GM23338 (cell line): ENCODE measurements at regions not wholly inside any gene's neighbourhood (a gene's known extent, or its start where the extent isn't known, plus 50 kb on each side); places are given as distances from the start of the nearest gene placed in this dataset.

Source experiments
- ATAC-seq: fragments of 200-7000 bp; cut with Tn5 transposase; 3 replicates; pipeline ENCODE4 v1.9.1; 2020
- DNase-seq: peaks from one replicate; pipeline ENCODE4 v3.0.0-alpha.2; 2015; ENCODE audit warnings: low spot score
- H2AFZ ChIP-seq: fragments of 200-600 bp; sonication (generic); 2 replicates; pipeline ENCODE4 v1.8.0; 2016; ENCODE audit warnings: antibody characterized with exemption, mild to moderate bottlenecking, moderate library complexity
- H3F3A ChIP-seq: fragments of 200-600 bp; sonication (generic); replicated peaks from 2 replicates; pipeline ENCODE4 v1.8.0; 2017; ENCODE audit warnings: antibody characterized with exemption, mixed run types, low read depth
- H3K27ac ChIP-seq: fragments of 200-600 bp; sonication (generic); 2 replicates; pipeline ENCODE4 v1.6.1; 2016; ENCODE audit warnings: low read depth
- H3K27me3 ChIP-seq: fragments of 200-600 bp; sonication (generic); 2 replicates; pipeline ENCODE4 v1.8.0; 2016; ENCODE audit warnings: mild to moderate bottlenecking, mixed run types, moderate library complexity; ENCODE audit not compliant: insufficient read depth
- H3K36me3 ChIP-seq: fragments of 200-600 bp; sonication (generic); 2 replicates; pipeline ENCODE4 v1.8.0; 2016; ENCODE audit warnings: mild to moderate bottlenecking; ENCODE audit not compliant: insufficient read depth
- H3K4me1 ChIP-seq: fragments of 200-600 bp; sonication (generic); 2 replicates; pipeline ENCODE4 v1.8.0; 2016; ENCODE audit warnings: mild to moderate bottlenecking, moderate library complexity; ENCODE audit not compliant: insufficient read depth
- H3K4me2 ChIP-seq: fragments of 200-600 bp; sonication (generic); 2 replicates; pipeline ENCODE4 v1.7.1; 2017; ENCODE audit warnings: mixed run types
- H3K4me3 ChIP-seq: fragments of 200-600 bp; sonication (generic); 2 replicates; pipeline ENCODE4 v1.6.1; 2016; ENCODE audit warnings: mixed run types
- H3K79me2 ChIP-seq: fragments of 200-600 bp; sonication (generic); replicated peaks from 2 replicates; pipeline ENCODE4 v1.8.0; 2017; ENCODE audit warnings: mild to moderate bottlenecking; ENCODE audit not compliant: insufficient read depth
- H3K9me2 ChIP-seq: fragments of 200-600 bp; sonication (generic); 2 replicates; pipeline ENCODE4 v1.8.0; 2017; ENCODE audit not compliant: insufficient read depth
- H4K20me1 ChIP-seq: fragments of 200-600 bp; sonication (generic); replicated peaks from 2 replicates; pipeline ENCODE4 v1.8.0; 2017; ENCODE audit warnings: mild to moderate bottlenecking; ENCODE audit not compliant: insufficient read depth
- H3K27ac Mint-ChIP-seq: 2 replicates; pipeline ENCODE4 v1.8.0; 2020; ENCODE audit warnings: inconsistent platforms, mild to moderate bottlenecking, moderate library complexity, mixed read lengths
- H3K27me3 Mint-ChIP-seq: 3 replicates; pipeline ENCODE4 v1.8.0; 2022; ENCODE audit warnings: low read depth, mild to moderate bottlenecking, moderate library complexity, mixed read lengths, inconsistent platforms; ENCODE audit not compliant: insufficient read depth, poor library complexity
- H3K36me3 Mint-ChIP-seq: 3 replicates; pipeline ENCODE4 v1.8.0; 2021; ENCODE audit warnings: low read depth, mild to moderate bottlenecking, inconsistent platforms, moderate library complexity, mixed read lengths
- H3K4me1 Mint-ChIP-seq: 3 replicates; pipeline ENCODE4 v1.8.0; 2020; ENCODE audit warnings: mild to moderate bottlenecking, inconsistent platforms, mixed read lengths
- H3K4me3 Mint-ChIP-seq: 3 replicates; pipeline ENCODE4 v1.8.0; 2021; ENCODE audit warnings: moderate library complexity, mild to moderate bottlenecking, inconsistent platforms, mixed read lengths
- H3K9me3 Mint-ChIP-seq: 3 replicates; pipeline ENCODE4 v1.8.0; 2020; ENCODE audit warnings: moderate library complexity, mild to moderate bottlenecking, inconsistent platforms, mixed read lengths
- CREB1 ChIP-seq: fragments of 250-450 bp; sonication (Bioruptor Pico); IDR thresholded peaks from 2 replicates; pipeline ENCODE4 v1.5.0; 2020; ENCODE audit warnings: low read depth, mild to moderate bottlenecking, moderate library complexity
- CTCF ChIP-seq, 2 experiments: fragments of 200-600 bp in 1 of 2; sonication (generic) in 1 of 2; conservative IDR thresholded peaks; 2 replicates each; pipeline versions ENCODE4 v1.5.1 to v1.6.1; 2016 to 2017; ENCODE audit warnings: antibody characterized with exemption in 2 of 2, low read depth in 2 of 2, mild to moderate bottlenecking in 2 of 2, moderate library complexity in 1 of 2
- ETS1 ChIP-seq: IDR thresholded peaks from 2 replicates; pipeline ENCODE4 v1.6.1; 2016; ENCODE audit warnings: antibody characterized with exemption
- EZH2 ChIP-seq: fragments of 200-600 bp; sonication (generic); IDR thresholded peaks from one replicate; pipeline ENCODE4 v1.8.0; 2017; ENCODE audit warnings: antibody characterized with exemption, mild to moderate bottlenecking, low read depth; ENCODE audit not compliant: unreplicated experiment
- EZH2phosphoT487 ChIP-seq: fragments of 200-600 bp; sonication (generic); IDR thresholded peaks from one replicate; pipeline ENCODE4 v1.8.1; 2018; ENCODE audit warnings: antibody characterized with exemption; ENCODE audit not compliant: unreplicated experiment
- JUNB ChIP-seq: IDR thresholded peaks from one replicate; pipeline ENCODE4 v1.6.1; 2016; ENCODE audit warnings: antibody characterized with exemption; ENCODE audit not compliant: unreplicated experiment
- POLR2AphosphoS5 ChIP-seq: IDR thresholded peaks from 2 replicates; pipeline ENCODE4 v1.6.1; 2016; ENCODE audit warnings: antibody characterized with exemption, low read depth
- REST ChIP-seq: IDR thresholded peaks from one replicate; pipeline ENCODE4 v1.6.1; 2018; ENCODE audit warnings: antibody characterized with exemption; ENCODE audit not compliant: unreplicated experiment
- STAT1 ChIP-seq: IDR thresholded peaks from one replicate; pipeline ENCODE4 v1.6.1; 2016; ENCODE audit warnings: antibody characterized with exemption; ENCODE audit not compliant: unreplicated experiment
- ZNF114 ChIP-seq: fragments of 250-450 bp; sonication (Bioruptor Pico); IDR thresholded peaks from 2 replicates; pipeline ENCODE4 v1.5.0; 2020; ENCODE audit warnings: mild to moderate bottlenecking, moderate library complexity
- ZNF331 ChIP-seq: fragments of 250-450 bp; sonication (Bioruptor Pico); IDR thresholded peaks from 2 replicates; pipeline ENCODE4 v1.5.0; 2020; ENCODE audit warnings: low read depth, mild to moderate bottlenecking, moderate library complexity

- no peak for TF ChIP-seq REST
- TF ChIP-seq ETS1: no peak
- TF ChIP-seq EZH2phosphoT487: no peak
- TF ChIP-seq POLR2AphosphoS5: no peak
- TF ChIP-seq STAT1: no peak
- no peak for TF ChIP-seq ZNF114 (CRISPR knock-in tag)
These were observed 424.4 kb downstream of the DUSP10 start (continued) for GRCh38 chr1:221317537-221317936.

- no peaks in the 10 kb centered on the region for H3K27me3 ChIP-seq
- no peak for DNase-seq
- H4K20me1 ChIP-seq: no peaks in the 10 kb centered on the region
- Mint-ChIP-seq H3K27me3 (peaks cover 6% of the 10 kb centered on the region), H3K4me3 (no peak overlapping the region), H3K9me3 (no peaks in the 10 kb centered on the region), H3K27ac (no peak overlapping the region), H3K4me1 (no peaks in the 10 kb centered on the region), H3K36me3 (no peaks in the 10 kb centered on the region)
- H3K27ac ChIP-seq: no peak overlapping the region
- H3F3A ChIP-seq: no peaks in the 10 kb centered on the region
- no peaks in the 10 kb centered on the region for H3K4me1 ChIP-seq
- H3K4me2 ChIP-seq: no peak overlapping the region
- TF ChIP-seq EZH2: no peak
- TF ChIP-seq JUNB: no peak
- no peak for TF ChIP-seq CREB1 (CRISPR knock-in tag)
- no peaks in the 10 kb centered on the region for H3K9me2 ChIP-seq
- H2AFZ ChIP-seq: no peak overlapping the region
- H3K79me2 ChIP-seq: no peaks in the 10 kb centered on the region
- no peak overlapping the region for H3K4me3 ChIP-seq
- H3K36me3 ChIP-seq: no peaks in the 10 kb centered on the region
- no peak for ATAC-seq
These were observed 413.9 kb downstream of the DUSP10 start for GRCh38 chr1:221327954-221328353.

GRCh38 chr1:221328371-221328770 lies 413.5 kb downstream of the DUSP10 start:
- Histone ChIP-seq H3F3A (no peaks in the 10 kb centered on the region), H4K20me1 (no peaks in the 10 kb centered on the region), H2AFZ (no peak overlapping the region), H3K4me2 (no peak overlapping the region), H3K4me3 (no peak overlapping the region), H3K9me2 (no peaks in the 10 kb centered on the region), H3K4me1 (no peaks in the 10 kb centered on the region), H3K36me3 (no peaks in the 10 kb centered on the region), H3K27me3 (no peaks in the 10 kb centered on the region), H3K79me2 (no peaks in the 10 kb centered on the region), H3K27ac (no peak overlapping the region)
- Mint-ChIP-seq H3K9me3 (no peaks in the 10 kb centered on the region), H3K27me3 (peaks cover 6% of the 10 kb centered on the region), H3K4me1 (no peaks in the 10 kb centered on the region), H3K36me3 (no peaks in the 10 kb centered on the region), H3K4me3 (no peak overlapping the region), H3K27ac (no peak overlapping the region)
- ATAC-seq (no peak), DNase-seq (no peak)
- TF ChIP-seq CREB1 (CRISPR knock-in tag) (no peak), ZNF331 (CRISPR knock-in tag) (no peak), CTCF (conservative IDR thresholded peaks at IDR 0.05; ENCODE audit: low read depth in 2 of 2) (no peak), STAT1 (no peak), ZNF114 (CRISPR knock-in tag) (no peak), EZH2 (no peak), JUNB (no peak)
